Stomach (tissue), 8 donors: ENCODE measurements at regions not wholly inside any gene's neighbourhood (a gene's known extent, or its start where the extent isn't known, plus 50 kb on each side); places are given as distances from the start of the nearest gene placed in this dataset.

Experiments used
- DNase-seq, 2 donors: peaks; one replicate each; pipeline versions ENCODE4 v3.0.0 to v3.0.0-alpha.2; 2013 to 2019
- H3K27ac ChIP-seq, 5 donors: fragments of 200-600 bp in 4 of 5; sonication (generic) in 4 of 5; one replicate each; pipeline ENCODE4 v1.5.1; 2013 to 2019; ENCODE audit warnings: mild to moderate bottlenecking in 1 of 5, moderate library complexity in 1 of 5
- H3K27me3 ChIP-seq, 3 donors: fragments of 200-600 bp; sonication (generic); one replicate each; pipeline ENCODE4 v1.5.1; 2017 to 2019; ENCODE audit warnings: mixed run types in 1 of 3
- H3K36me3 ChIP-seq, 4 donors: fragments of 200-600 bp; sonication (generic); 1 replicate in 3 of 4; 2 replicates in 1 of 4; pipeline ENCODE4 v1.5.1; 2016 to 2019
- H3K4me1 ChIP-seq, 4 donors: fragments of 200-600 bp; sonication (generic); one replicate each; pipeline ENCODE4 v1.5.1; 2016 to 2019
- H3K4me3 ChIP-seq, 4 donors: fragments of 200-600 bp; sonication (generic) in 3 of 4; one replicate each; pipeline ENCODE4 v1.5.1; 2016 to 2019; ENCODE audit warnings: mild to moderate bottlenecking in 1 of 4
- H3K9me3 ChIP-seq, 4 donors: fragments of 200-600 bp; sonication (generic); one replicate each; pipeline ENCODE4 v1.5.1; 2016 to 2019
- EP300 ChIP-seq: sonication (generic); formaldehyde crosslinking; IDR thresholded peaks from one replicate; pipeline ENCODE4 v1.6.1; 2017; ENCODE audit warnings: antibody characterized with exemption
- POLR2A ChIP-seq, 4 donors: fragments of 450-650 bp; IDR thresholded peaks; one replicate each; pipeline ENCODE4 v1.6.1; 2016; ENCODE audit warnings: antibody characterized with exemption in 4 of 4, control low read depth in 2 of 4, mild to moderate bottlenecking in 1 of 4, moderate library complexity in 1 of 4
- POLR2AphosphoS5 ChIP-seq, 3 donors: sonication (generic); formaldehyde crosslinking; IDR thresholded peaks; one replicate each; pipeline ENCODE4 v1.6.1; 2016; ENCODE audit warnings: antibody characterized with exemption in 3 of 3
- WGBS, 5 donors: extraction: QIAGEN DNeasy Blood & Tissue Kit in 3 of 5; methylation state at CpG; one replicate each; pipeline versions ENCODE4 v1.1.5 to v1.1.7; 2013 to 2018; 5-methylcytosine and 5-hydroxymethylcytosine counted together
- intact Hi-C: fragments of 100-400 bp; cut with DNase I; formaldehyde crosslinking; loops from one replicate; pipeline ENCODE4 v1.15.1; 2023; ENCODE audit warnings: low total_unique reads
- TF ChIP-seq, protein P1 (sequence below), 7 experiments: fragments of 450-650 bp in 4 of 7; fragments of 200-600 bp in 3 of 7; sonication (generic) in 3 of 7; IDR thresholded peaks; one replicate each; pipeline ENCODE4 v1.5.1; 2016 to 2019; ENCODE audit warnings: antibody characterized with exemption in 7 of 7, control low read depth in 2 of 7, mild to moderate bottlenecking in 1 of 7
- donor health status: healthy with polysubstance abuse.
- donor health status: Bipolar disorder and iron deficiency.
- donor health status: healthy.

DNA sequence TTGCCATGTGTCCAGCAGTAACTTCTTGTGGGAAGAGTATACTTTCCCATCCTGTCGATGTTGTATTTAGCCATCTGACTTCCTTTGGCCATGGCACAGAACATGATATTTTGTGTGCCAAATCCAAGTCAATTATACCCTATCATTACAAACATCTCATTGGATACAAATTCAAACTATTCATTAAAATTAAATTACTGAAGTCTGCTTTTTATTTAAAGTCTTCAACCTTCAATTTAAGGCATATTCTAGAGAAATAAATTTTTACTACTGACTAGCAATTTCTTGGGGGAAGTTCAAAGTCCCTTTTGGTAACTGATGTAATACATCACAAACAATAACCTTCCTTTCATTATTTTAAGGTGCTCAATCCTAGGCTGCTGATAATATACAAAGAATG lies 192.6 kb downstream of the SLC6A15 start:
- no peak for DNase-seq
- no peaks in the 10 kb centered on the region for H3K36me3 ChIP-seq
- H3K4me3 ChIP-seq = no peak overlapping the region
- intact Hi-C loops = no loop called here
- H3K27me3 ChIP-seq = no peaks in the 10 kb centered on the region
- no peak overlapping the region for H3K27ac ChIP-seq
- no peak for TF ChIP-seq POLR2AphosphoS5 (IDR thresholded peaks at IDR 0.05)
- no peak for TF ChIP-seq EP300
- TF ChIP-seq, protein P1, sequence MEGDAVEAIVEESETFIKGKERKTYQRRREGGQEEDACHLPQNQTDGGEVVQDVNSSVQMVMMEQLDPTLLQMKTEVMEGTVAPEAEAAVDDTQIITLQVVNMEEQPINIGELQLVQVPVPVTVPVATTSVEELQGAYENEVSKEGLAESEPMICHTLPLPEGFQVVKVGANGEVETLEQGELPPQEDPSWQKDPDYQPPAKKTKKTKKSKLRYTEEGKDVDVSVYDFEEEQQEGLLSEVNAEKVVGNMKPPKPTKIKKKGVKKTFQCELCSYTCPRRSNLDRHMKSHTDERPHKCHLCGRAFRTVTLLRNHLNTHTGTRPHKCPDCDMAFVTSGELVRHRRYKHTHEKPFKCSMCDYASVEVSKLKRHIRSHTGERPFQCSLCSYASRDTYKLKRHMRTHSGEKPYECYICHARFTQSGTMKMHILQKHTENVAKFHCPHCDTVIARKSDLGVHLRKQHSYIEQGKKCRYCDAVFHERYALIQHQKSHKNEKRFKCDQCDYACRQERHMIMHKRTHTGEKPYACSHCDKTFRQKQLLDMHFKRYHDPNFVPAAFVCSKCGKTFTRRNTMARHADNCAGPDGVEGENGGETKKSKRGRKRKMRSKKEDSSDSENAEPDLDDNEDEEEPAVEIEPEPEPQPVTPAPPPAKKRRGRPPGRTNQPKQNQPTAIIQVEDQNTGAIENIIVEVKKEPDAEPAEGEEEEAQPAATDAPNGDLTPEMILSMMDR (IDR thresholded peaks at IDR 0.05) = no peak
- no peak for TF ChIP-seq POLR2A (IDR thresholded peaks at IDR 0.05)
- no peaks in the 10 kb centered on the region for H3K9me3 ChIP-seq
- H3K4me1 ChIP-seq = no peaks in the 10 kb centered on the region
- 63 to 81% (median 68%) methylated on average over 1 of the region's 1 CpG for WGBS, 5 donors

DNA sequence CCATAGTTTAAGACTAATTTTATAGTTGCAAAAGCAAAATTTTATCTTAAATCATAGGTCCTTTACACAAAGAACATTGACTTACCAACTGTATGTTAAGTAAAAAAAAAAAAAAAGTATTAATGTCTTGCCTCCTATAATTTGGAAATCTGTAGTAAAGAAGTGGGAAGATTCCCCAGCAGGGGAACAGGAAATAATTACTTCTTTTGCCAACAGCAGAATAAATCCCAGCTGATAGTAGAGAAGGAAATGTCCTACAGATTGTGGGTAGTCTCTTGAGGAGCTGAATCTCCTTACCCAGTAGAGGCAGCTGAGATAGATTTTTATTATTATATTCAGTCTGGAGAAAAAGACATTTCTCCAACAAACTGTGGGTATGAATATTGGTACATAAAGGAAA lies 193.7 kb downstream of the SLC6A15 start:
- Histone ChIP-seq H3K27ac (no peak overlapping the region), H3K9me3 (no peaks in the 10 kb centered on the region), H3K4me3 (no peak overlapping the region), H3K27me3 (no peaks in the 10 kb centered on the region), H3K36me3 (no peaks in the 10 kb centered on the region), H3K4me1 (no peaks in the 10 kb centered on the region)
- no peak for DNase-seq
- TF ChIP-seq, protein P1 (IDR thresholded peaks at IDR 0.05) = no peak
- TF ChIP-seq POLR2AphosphoS5 (IDR thresholded peaks at IDR 0.05) = no peak
- TF ChIP-seq POLR2A (IDR thresholded peaks at IDR 0.05) = no peak
- no peak for TF ChIP-seq EP300
- intact Hi-C loops = no loop called here

DNA sequence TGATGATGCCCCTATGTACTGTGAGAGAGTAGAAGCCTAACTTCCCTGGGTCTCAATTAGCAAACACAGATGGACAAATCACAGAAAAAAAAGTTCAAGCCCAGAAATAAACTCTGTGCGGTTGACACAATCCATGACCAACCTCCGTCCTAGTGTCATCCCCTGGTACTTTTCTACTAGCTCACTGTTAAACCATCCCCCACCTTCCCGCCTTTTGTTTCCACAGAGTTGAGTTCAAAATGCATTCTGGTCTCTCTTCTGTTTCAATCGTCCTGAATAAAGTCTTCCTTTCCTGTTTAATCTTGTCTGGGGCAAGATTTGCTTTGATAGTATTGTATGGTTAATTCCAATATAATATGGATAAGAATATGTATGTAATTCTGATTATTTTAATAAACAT lies 199.9 kb downstream of the SLC6A15 start:
- TF ChIP-seq POLR2AphosphoS5 (IDR thresholded peaks at IDR 0.05) (no peak), EP300 (no peak), POLR2A (IDR thresholded peaks at IDR 0.05) (no peak)
- TF ChIP-seq, protein P1 (IDR thresholded peaks at IDR 0.05) = no peak
- DNase-seq = no peak
- no peak overlapping the region for H3K27ac ChIP-seq
- no peaks in the 10 kb centered on the region for H3K9me3 ChIP-seq
- H3K36me3 ChIP-seq = no peaks in the 10 kb centered on the region
- no peak overlapping the region for H3K4me3 ChIP-seq
- 63 to 75% (median 69%) methylated on average over 4 of the region's 4 CpGs for WGBS, 5 donors
- no peaks in the 10 kb centered on the region for H3K27me3 ChIP-seq
- no peaks in the 10 kb centered on the region for H3K4me1 ChIP-seq
- intact Hi-C loops = no loop called here

DNA sequence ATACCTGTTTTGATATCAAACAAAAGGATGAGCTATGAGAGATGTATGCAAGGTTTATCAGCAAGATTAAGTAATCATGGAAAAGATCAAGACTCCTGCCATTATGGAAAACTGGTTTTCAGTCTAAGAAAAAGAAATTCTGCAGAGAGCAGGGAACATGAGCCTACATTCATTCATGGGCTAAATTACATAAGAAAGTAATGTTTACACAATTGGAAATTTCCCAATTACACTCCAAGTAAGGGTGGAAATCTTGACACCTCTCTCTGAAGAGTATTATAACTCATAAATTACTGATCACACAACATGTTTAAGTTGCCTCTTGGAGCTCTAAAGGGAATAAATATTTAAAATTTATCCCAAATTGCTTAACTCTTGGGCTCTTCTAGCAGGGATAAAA lies 206.2 kb downstream of the SLC6A15 start:
- intact Hi-C loops = no loop called here
- Histone ChIP-seq H3K27ac (no peak overlapping the region), H3K9me3 (no peaks in the 10 kb centered on the region), H3K36me3 (no peaks in the 10 kb centered on the region), H3K4me3 (no peak overlapping the region), H3K27me3 (no peaks in the 10 kb centered on the region), H3K4me1 (no peaks in the 10 kb centered on the region)
- TF ChIP-seq POLR2AphosphoS5 (IDR thresholded peaks at IDR 0.05) = no peak
- TF ChIP-seq, protein P1 (IDR thresholded peaks at IDR 0.05) = no peak
- no peak for TF ChIP-seq POLR2A (IDR thresholded peaks at IDR 0.05)
- no peak for TF ChIP-seq EP300
- DNase-seq = no peak

DNA sequence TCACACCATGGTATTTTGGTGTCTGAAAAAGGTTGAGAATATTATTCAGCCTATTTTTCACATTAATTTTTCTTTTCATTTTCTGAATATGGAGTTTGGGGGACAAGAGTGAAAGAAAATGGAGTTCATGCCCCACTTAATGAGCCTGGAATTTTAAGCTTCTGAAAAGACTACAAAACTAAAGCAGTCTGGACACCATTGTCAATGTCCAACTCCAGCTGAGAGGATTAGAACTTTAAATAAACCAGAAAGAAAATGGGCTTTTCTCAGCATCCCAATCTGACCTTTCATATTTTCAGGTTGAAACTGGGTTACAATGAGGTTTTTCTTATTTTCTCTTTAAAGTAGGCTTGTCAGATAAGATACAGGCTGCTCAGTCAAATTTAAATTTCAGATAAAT lies 207.7 kb downstream of the SLC6A15 start:
- Histone ChIP-seq H3K9me3 (no peaks in the 10 kb centered on the region), H3K27ac (no peak overlapping the region), H3K27me3 (no peaks in the 10 kb centered on the region), H3K4me3 (no peak overlapping the region), H3K36me3 (no peaks in the 10 kb centered on the region), H3K4me1 (no peaks in the 10 kb centered on the region)
- TF ChIP-seq EP300 = no peak
- intact Hi-C loops = no loop called here
- DNase-seq = no peak
